Activated CD8-positive, alpha-beta memory T cell treated with anti-CD3 and anti-CD28 coated beads for 36 hours (primary cell): ENCODE measurements at regions not wholly inside any gene's neighbourhood (a gene's known extent, or its start where the extent isn't known, plus 50 kb on each side); places are given as distances from the start of the nearest gene placed in this dataset.

ENCODE experiments used
- CTCF ChIA-PET: fragments of 350-600 bp; sonication (Branson Sonifier 250); formaldehyde crosslinking; loops from one replicate; lab custom pipeline; 2021; ENCODE audit warnings: antibody characterized with exemption; lab: Charles Lee
- POLR2A ChIA-PET: fragments of 350-600 bp; sonication (Branson Sonifier 250); formaldehyde crosslinking; loops from one replicate; lab custom pipeline; 2021; ENCODE audit warnings: antibody characterized with exemption; lab: Charles Lee

GRCh38 chr11:123313262-123313661 is 116.8 kb upstream of the GRAMD1B start:
- CTCF ChIA-PET = no interaction called here
- POLR2A ChIA-PET = no interaction called here

GRCh38 chr11:123308077-123308476 is 113.0 kb upstream of the CLMP start:
- ChIA-PET CTCF (interaction anchor here (1.2 kb wide), 1 partner anchor 145 kb away, joined by 3 read pairs; no protein-coding TSS in a partner anchor), POLR2A (no interaction called here)

DNA sequence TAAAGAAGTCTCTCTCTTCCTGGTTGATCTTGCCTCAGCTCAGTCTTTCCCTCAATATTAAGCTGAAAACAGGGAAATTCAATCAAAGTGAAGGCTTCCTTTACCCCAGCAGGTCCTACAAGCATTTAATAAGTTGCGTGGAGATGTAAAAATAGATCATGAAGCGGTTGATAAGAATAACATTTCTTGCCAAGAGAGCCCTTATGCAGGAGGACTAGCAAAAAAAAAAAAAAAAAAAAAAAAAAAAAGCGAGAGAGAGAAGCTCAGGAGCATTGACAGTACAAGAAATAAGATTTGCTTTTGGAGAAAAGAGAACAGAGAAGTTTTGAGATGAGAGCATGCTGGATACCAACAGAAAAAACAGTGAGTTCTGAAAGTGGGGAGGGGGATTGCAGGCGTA is 112.2 kb upstream of the CLMP start:
- ChIA-PET CTCF (interaction anchor here (0.6 to 1.2 kb wide), 2 partner anchors 102 to 146 kb away, joined by 3 to 7 read pairs; no protein-coding TSS in a partner anchor), POLR2A (interaction anchor here (0.7 kb wide), 1 partner anchor 52 kb away, joined by 3 read pairs; no protein-coding TSS in a partner anchor)

DNA sequence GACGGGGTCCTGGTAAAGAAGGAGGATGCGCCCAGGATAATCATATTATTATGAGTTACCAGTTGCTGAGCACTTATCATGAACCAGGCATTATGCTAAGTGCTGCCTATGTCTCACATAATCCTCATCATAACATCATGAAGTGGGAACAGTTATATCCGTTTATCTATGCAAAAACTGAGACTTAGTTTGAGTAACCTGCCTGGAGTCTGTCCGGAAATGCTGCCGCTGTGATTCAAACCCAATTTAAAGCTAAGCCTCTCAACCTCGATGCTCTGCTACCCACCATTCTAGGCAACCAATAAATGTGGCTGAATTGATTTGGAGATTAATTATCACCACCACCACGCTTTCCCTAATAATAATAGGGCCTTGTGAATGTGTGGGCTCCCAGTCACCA is 111.5 kb upstream of the CLMP start:
- ChIA-PET CTCF (no interaction called here), POLR2A (interaction anchor here (0.7 kb wide), 1 partner anchor 211 kb away, joined by 4 read pairs; no protein-coding TSS in a partner anchor)

DNA sequence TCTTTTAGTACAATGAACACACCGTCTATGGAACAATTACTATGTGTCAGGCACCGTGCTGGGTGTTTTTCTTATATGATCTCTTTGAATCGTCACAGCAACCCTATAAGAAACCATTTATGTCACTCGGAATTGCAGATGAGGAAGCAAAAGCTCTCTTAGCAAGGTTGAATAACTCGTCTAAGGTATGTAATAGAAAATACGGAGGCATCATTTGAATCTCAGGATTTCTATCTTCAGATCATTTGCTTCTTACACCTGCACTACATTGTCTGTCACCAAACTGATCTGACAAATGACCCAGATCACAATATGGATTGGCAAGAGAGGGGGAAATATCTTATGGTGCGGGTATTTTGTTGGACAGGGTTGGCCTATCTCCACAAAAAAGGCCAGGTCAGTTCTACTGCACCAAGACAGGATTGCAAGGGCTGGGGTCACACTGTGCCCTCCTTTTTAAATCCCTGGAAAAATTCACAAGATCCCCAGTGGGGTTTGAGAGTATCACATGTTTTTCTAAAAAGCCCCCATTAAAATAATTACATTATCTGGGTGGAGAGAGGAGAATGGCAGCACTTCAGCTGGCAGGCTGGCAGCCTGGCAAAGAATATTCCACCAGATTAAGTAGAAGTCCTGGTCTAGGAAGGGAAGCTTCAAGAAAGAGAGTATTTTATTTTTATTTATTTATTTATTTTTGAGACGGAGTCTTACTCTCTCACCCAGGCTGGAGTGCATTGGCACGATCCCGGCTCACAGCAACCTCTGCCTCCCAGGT is 110.7 kb upstream of the CLMP start:
- POLR2A ChIA-PET = no interaction called here

DNA sequence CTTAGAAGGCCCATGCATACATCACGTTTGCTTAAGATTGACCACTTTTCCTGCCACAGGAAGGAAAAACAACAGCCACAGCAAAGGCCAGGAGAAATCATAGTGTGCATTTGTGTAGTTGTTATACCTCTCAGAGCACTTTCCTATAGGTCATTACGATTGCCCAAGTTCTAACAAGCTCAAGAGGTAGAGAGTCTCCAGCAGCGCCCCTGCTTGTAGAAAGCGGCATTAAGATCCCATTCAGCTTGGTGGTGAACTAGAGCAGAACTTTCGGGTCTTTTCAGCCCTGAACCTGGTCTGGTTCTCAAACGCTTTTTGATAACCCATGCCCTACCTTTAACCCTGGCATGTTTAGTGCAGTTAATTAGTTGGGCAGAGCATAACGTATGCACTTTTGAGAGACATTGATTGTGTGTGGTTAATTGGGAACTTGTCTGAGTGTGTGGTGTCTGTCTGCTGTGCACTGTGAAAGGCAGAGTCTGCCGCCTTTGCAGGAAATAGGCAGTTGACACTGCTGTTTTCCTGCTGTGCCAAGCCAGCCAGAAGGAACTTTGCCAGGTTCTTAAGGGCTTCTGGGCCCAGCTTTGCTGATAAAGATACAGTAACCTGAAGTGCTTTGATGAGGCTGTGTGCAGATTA is 109.9 kb upstream of the CLMP start:
- POLR2A ChIA-PET = no interaction called here
- CTCF ChIA-PET = interaction anchor here (1.7 kb wide), 1 partner anchor 53 kb away, joined by 5 read pairs; no protein-coding TSS in a partner anchor

More for the DNA sequence above, 110.7 kb upstream of the CLMP start:
- CTCF ChIA-PET = no interaction called here

DNA sequence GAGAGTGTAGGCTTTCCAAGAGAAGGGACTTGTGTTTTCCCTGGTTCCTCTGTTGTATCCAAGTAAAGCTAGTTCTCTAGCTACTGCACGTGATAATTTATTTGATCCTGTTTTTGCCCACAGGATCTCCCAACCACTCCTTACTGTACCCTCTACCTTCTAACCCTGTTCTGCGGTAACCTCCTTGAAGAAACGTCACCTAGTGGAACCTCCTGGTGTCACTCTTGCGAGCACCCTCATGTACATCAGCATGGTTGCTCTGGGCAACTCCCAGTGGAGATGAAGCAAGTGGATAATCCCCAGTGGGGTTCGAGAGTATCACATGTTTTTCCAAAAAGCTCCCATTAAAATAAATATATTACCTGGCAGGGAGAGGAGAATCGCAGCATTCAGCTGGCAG is 108.9 kb upstream of the CLMP start:
- CTCF ChIA-PET = interaction anchor here (1.7 to 2.3 kb wide), 2 partner anchors 54 to 104 kb away, joined by 5 to 10 read pairs; no protein-coding TSS in a partner anchor
- POLR2A ChIA-PET = no interaction called here

- CTCF ChIA-PET = interaction anchor here (1.1 to 2.3 kb wide), 3 partner anchors 54 to 105 kb away, joined by 3 to 10 read pairs (median 7); no protein-coding TSS in a partner anchor
- POLR2A ChIA-PET = no interaction called here
These were observed 107.7 kb upstream of the CLMP start for GRCh38 chr11:123302751-123303195.

DNA sequence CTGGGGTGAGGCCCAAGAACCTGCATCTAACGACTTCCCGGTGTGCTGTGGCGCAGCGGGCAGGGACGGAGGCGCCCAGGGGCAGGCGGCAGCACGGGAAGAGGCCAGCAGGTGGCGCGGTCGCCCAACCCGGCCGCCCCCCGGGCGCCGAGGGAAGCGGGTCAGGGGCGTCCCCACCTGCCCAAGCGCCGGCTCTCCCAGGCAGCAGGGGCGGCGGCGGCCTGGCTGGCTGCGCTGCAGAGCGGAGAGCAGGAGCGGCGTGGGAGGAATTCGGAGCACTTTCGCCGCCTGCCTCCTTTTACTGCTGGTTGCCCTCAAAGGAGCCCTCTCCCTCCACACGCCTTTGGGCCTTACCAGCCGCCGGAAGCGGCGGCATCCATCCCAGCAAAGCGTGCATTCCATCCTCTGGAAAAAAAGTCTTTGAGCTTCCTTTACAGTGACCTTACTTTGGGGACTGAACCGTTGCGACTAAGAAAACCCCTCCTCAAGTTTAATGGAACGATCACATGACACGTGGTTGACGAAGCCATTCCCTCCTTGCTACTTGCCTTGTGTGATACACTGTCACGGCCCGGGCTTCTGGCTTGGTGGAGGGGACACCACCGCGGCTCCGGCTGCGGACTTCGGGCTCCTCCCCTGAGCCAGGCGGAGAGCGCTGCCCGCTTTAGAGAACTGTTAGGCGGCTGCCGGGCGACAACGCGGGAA is 106.8 kb upstream of the CLMP start:
- POLR2A ChIA-PET = no interaction called here

DNA sequence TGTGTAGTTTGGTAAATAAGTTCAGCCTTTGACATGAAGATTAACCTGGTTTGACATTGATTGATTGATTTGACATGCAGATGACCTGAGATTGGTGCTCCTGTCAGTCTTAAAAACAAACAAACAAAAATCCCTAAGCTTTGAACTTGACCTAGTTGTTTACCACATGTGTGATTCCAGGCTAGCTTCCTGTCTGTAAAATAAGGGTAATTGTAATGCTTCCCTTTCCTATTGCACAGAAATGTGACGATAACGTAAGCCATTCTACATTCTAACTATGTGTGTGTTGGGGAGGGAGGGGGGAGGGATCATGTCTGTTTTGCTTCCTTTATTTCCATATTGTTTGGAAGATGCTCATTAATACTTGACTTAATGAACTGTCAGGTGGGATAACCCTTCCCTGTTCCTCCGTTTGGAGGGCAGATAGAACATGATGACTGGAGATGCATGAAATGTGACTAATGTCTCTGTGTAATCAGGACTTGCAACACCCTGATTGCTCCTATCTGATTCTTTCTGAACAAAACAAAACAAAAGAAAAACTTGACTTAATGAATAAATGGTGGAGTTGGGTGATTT is 106.1 kb upstream of the CLMP start:
- POLR2A ChIA-PET = interaction anchor here (0.6 to 0.9 kb wide), 3 partner anchors 80 to 210 kb away, joined by 3 to 5 read pairs (median 4); no protein-coding TSS in a partner anchor
- CTCF ChIA-PET = interaction anchor here (0.6 to 1.5 kb wide), 8 partner anchors 9 to 785 kb away, joined by 3 to 7 read pairs (median 3); no protein-coding TSS in a partner anchor

More for the DNA sequence above, 106.8 kb upstream of the CLMP start:
- CTCF ChIA-PET = interaction anchor here (0.6 to 2.3 kb wide), 5 partner anchors 55 to 312 kb away, joined by 3 to 10 read pairs (median 3); no protein-coding TSS in a partner anchor

- POLR2A ChIA-PET = no interaction called here
- CTCF ChIA-PET = interaction anchor here (0.9 to 1.3 kb wide), 3 partner anchors 25 to 139 kb away, joined by 3 to 5 read pairs (median 3); no protein-coding TSS in a partner anchor
These were observed 104.7 kb upstream of the CLMP start for GRCh38 chr11:123299721-123300120.

DNA sequence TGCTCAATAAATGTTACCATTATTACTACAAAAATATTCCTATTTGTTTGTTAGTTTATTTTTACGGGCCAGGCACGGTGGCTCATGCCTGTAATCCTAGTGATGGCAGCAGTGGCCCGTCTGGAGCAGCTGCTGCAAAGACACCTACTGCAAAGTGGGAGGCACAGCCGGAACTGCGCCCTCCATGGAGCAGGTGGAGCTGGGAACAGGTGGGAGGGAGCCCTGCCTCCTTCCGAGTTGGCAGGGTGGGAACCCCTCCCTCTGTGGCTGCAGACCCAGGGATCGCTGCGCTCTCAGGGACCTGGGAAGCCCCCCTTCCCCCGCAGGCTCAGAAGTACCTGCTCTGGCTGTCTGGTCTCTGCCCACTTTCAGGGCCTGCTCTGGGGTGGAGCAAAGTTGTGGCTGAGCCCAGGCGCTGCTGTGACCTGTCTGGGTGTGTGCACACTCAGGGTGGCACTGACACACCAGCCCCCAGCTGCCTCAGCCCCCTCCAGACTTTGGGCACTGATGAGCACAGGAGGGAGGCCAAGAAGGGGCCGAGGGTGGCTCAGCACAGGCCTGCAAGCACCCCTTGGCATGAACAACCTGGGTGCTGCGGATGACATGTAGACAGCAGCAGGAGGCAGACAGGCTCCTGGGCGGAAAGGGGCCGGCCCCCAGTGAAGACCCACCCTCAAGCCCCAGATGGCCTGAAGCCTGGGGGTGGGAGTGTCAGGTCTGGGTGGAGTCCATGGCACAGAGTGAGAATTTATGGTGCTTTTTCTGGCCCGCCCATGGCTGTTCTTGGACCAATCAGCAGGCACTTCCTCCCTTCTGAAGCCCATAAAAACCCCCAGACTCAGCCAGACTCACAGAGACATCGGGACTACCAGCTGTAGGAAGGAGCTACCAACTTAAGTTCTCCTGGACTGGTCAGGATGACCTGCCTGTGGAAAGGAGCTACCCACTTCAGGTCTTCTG is 103.7 kb upstream of the CLMP start:
- ChIA-PET CTCF (interaction anchor here (1.3 kb wide), 1 partner anchor 24 kb away, joined by 5 read pairs; no protein-coding TSS in a partner anchor), POLR2A (no interaction called here)

GRCh38 chr11:123292647-123293046 is 97.6 kb upstream of the CLMP start:
- ChIA-PET POLR2A (no interaction called here), CTCF (no interaction called here)

GRCh38 chr11:123291201-123291869 is 96.3 kb upstream of the CLMP start:
- ChIA-PET CTCF (no interaction called here), POLR2A (no interaction called here)

- POLR2A ChIA-PET = no interaction called here
- CTCF ChIA-PET = no interaction called here
These were observed 91.7 kb upstream of the CLMP start for GRCh38 chr11:123286761-123287160.

- CTCF ChIA-PET = no interaction called here
These were observed 91.2 kb upstream of the CLMP start for GRCh38 chr11:123286255-123286654.

GRCh38 chr11:123284454-123284853 is 89.4 kb upstream of the CLMP start:
- POLR2A ChIA-PET = interaction anchor here (0.7 kb wide), 1 partner anchor 97 kb away, joined by 5 read pairs; no protein-coding TSS in a partner anchor
- CTCF ChIA-PET = interaction anchor here (0.6 to 0.7 kb wide), 2 partner anchors 42 to 43 kb away, joined by 3 read pairs; no protein-coding TSS in a partner anchor

More at GRCh38 chr11:123286255-123286654, 91.2 kb upstream of the CLMP start:
- POLR2A ChIA-PET = no interaction called here
